ENCODE measurements at regions not wholly inside any gene's neighbourhood (a gene's known extent, or its start where the extent isn't known, plus 50 kb on each side); places are given as distances from the start of the nearest gene placed in this dataset.

GRCh38 chr5:110085826-110086225, 396.1 kb downstream of the MAN2A1 start:
- H3K4me3 ChIP-seq (ENCODE audit: low read depth, low read length): no peak overlapping the region
- no peaks in the 10 kb centered on the region for H3K27me3 ChIP-seq (replicated peaks; ENCODE audit: control insufficient read depth, insufficient read depth, low read length)
- POLR2A ChIA-PET: no interaction called here
- BruUV-seq (replicated peaks): no TSS peak
- no peaks in the 10 kb centered on the region for H3K4me1 ChIP-seq
- CTCF ChIA-PET: no interaction called here
- intact Hi-C loops (cut with micrococcal nuclease; ENCODE audit: unreplicated experiment): no loop called here
- DNase-seq: no peak
- Mint-ChIP-seq H3K4me1 (ENCODE audit: low read depth, unreplicated experiment) (no peaks in the 10 kb centered on the region), H3K27ac (ENCODE audit: unreplicated experiment) (no peak overlapping the region), H3K4me3 (ENCODE audit: unreplicated experiment) (no peak overlapping the region), H3K9me3 (ENCODE audit: unreplicated experiment) (no peaks in the 10 kb centered on the region), H3K36me3 (ENCODE audit: insufficient read depth, unreplicated experiment) (no peaks in the 10 kb centered on the region), H3K27me3 (ENCODE audit: insufficient read depth, unreplicated experiment) (no peaks in the 10 kb centered on the region)
- no peaks in the 10 kb centered on the region for H3K36me3 ChIP-seq (ENCODE audit: control insufficient read depth, insufficient read depth, low read length)
- no peaks in the 10 kb centered on the region for H3K9me3 ChIP-seq
- no peak for TF ChIP-seq CTCF (IDR thresholded peaks at IDR 0.05; ENCODE audit: insufficient read depth in 1 of 2, low read depth in 1 of 2, low read length in 1 of 2, severe bottlenecking in 1 of 2, unreplicated experiment in 1 of 2)

- no peaks in the 10 kb centered on the region for H3K36me3 Mint-ChIP-seq (ENCODE audit: insufficient read depth, unreplicated experiment)
- TF ChIP-seq CTCF (IDR thresholded peaks at IDR 0.05; ENCODE audit: insufficient read depth in 1 of 2, low read depth in 1 of 2, low read length in 1 of 2, severe bottlenecking in 1 of 2, unreplicated experiment in 1 of 2): no peak
- Histone ChIP-seq H3K27me3 (replicated peaks; ENCODE audit: control insufficient read depth, insufficient read depth, low read length) (no peaks in the 10 kb centered on the region), H3K4me1 (no peaks in the 10 kb centered on the region), H3K36me3 (ENCODE audit: control insufficient read depth, insufficient read depth, low read length) (no peaks in the 10 kb centered on the region), H3K4me3 (ENCODE audit: low read depth, low read length) (no peak overlapping the region), H3K9me3 (no peaks in the 10 kb centered on the region)
- ChIA-PET CTCF (no interaction called here), POLR2A (no interaction called here)
- intact Hi-C loops (cut with micrococcal nuclease; ENCODE audit: unreplicated experiment): no loop called here
- no peaks in the 10 kb centered on the region for H3K27me3 Mint-ChIP-seq (ENCODE audit: insufficient read depth, unreplicated experiment)
- BruUV-seq (replicated peaks): no TSS peak
- no peaks in the 10 kb centered on the region for H3K4me1 Mint-ChIP-seq (ENCODE audit: low read depth, unreplicated experiment)
- no peak overlapping the region for H3K27ac Mint-ChIP-seq (ENCODE audit: unreplicated experiment)
- no peaks in the 10 kb centered on the region for H3K9me3 Mint-ChIP-seq (ENCODE audit: unreplicated experiment)
- no peak for DNase-seq
- H3K4me3 Mint-ChIP-seq (ENCODE audit: unreplicated experiment): no peak overlapping the region
These were observed 397.1 kb downstream of the MAN2A1 start for GRCh38 chr5:110086658-110087388.

DNA sequence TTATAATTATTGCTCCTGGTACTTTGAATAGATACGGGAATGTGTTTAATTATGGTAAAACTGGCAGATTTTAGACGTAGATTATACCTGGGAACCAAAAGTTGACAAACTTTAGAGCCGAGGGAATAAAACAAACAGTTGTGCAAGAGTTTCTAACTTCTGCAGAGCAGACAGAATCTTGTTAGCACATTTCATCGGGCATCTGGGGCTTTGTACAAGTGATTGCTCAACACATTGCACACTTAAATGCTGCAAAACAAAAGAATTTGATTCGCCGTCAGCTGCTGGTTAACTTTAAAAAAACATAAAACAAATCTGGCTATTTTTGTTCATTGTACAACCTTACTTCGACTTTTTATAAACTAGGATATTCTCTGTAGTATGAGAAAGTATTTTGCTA, 398.1 kb downstream of the MAN2A1 start:
- Histone ChIP-seq H3K4me1 (no peaks in the 10 kb centered on the region), H3K27me3 (replicated peaks; ENCODE audit: control insufficient read depth, insufficient read depth, low read length) (no peaks in the 10 kb centered on the region), H3K9me3 (no peaks in the 10 kb centered on the region), H3K36me3 (ENCODE audit: control insufficient read depth, insufficient read depth, low read length) (no peaks in the 10 kb centered on the region), H3K4me3 (ENCODE audit: low read depth, low read length) (no peak overlapping the region)
- no peak overlapping the region for H3K27ac Mint-ChIP-seq (ENCODE audit: unreplicated experiment)
- BruUV-seq (replicated peaks): no TSS peak
- no peaks in the 10 kb centered on the region for H3K4me1 Mint-ChIP-seq (ENCODE audit: low read depth, unreplicated experiment)
- H3K9me3 Mint-ChIP-seq (ENCODE audit: unreplicated experiment): no peaks in the 10 kb centered on the region
- TF ChIP-seq CTCF (IDR thresholded peaks at IDR 0.05; ENCODE audit: insufficient read depth in 1 of 2, low read depth in 1 of 2, low read length in 1 of 2, severe bottlenecking in 1 of 2, unreplicated experiment in 1 of 2): no peak
- H3K4me3 Mint-ChIP-seq (ENCODE audit: unreplicated experiment): no peak overlapping the region
- no peaks in the 10 kb centered on the region for H3K36me3 Mint-ChIP-seq (ENCODE audit: insufficient read depth, unreplicated experiment)
- no peak for DNase-seq
- intact Hi-C loops (cut with micrococcal nuclease; ENCODE audit: unreplicated experiment): no loop called here
- POLR2A ChIA-PET: no interaction called here
- CTCF ChIA-PET: no interaction called here
- H3K27me3 Mint-ChIP-seq (ENCODE audit: insufficient read depth, unreplicated experiment): no peaks in the 10 kb centered on the region
